ENCODE measurements at regions not wholly inside any gene's neighbourhood (a gene's known extent, or its start where the extent isn't known, plus 50 kb on each side); places are given as distances from the start of the nearest gene placed in this dataset.

DNA sequence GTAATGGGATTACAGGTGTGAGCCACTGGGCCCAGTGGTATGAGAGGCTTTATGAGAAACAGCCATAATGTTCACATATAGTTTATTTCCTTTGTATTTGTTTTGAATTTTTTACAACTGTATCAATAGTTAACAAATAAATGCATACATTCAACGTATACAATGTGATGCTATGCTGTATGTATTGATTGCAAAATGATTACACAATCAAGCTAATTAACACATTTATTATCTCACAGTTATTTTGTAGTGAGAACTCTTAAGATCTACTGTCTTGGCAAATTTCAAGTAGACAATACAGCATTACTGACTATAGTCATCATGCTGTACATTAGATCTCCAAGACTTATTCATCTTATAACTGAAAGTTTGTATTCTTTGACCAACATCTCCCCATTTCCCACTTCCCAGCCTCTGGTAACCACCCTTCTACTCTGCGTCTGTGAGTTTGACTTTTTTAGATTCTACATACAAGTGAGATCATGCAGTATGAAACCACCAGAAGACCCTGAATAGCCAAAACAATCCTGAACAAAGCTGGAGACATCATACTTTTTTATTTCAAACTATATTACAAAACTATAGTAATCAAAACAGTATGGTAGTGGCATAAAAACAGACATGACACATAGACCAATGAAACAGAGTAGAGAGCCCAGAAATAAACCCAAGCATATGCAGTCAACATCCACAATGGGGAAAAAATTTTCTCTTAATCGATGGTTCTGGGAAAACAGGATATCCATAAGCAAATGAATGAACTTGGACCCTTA, 157.2 kb upstream of the RREB1 start:
- ATAC-seq: no peak
- no peaks in the 10 kb centered on the region for H3K27me3 ChIP-seq (ENCODE audit: insufficient read depth)
- no peak overlapping the region for H3K4me3 ChIP-seq
- no peaks in the 10 kb centered on the region for H4K20me1 ChIP-seq (replicated peaks; ENCODE audit: insufficient read depth)
- no peaks in the 10 kb centered on the region for H3K79me2 ChIP-seq (replicated peaks; ENCODE audit: insufficient read depth)
- no peak overlapping the region for H3K27ac ChIP-seq (ENCODE audit: low read depth)
- H3K9me3 Mint-ChIP-seq: peaks cover 20% of the 10 kb centered on the region
- H3K9me2 ChIP-seq (ENCODE audit: insufficient read depth): no peaks in the 10 kb centered on the region
- H3K4me2 ChIP-seq: no peak overlapping the region
- no peak for TF ChIP-seq JUNB (IDR thresholded peaks at IDR 0.05; ENCODE audit: unreplicated experiment)
- TF ChIP-seq, protein P1, sequence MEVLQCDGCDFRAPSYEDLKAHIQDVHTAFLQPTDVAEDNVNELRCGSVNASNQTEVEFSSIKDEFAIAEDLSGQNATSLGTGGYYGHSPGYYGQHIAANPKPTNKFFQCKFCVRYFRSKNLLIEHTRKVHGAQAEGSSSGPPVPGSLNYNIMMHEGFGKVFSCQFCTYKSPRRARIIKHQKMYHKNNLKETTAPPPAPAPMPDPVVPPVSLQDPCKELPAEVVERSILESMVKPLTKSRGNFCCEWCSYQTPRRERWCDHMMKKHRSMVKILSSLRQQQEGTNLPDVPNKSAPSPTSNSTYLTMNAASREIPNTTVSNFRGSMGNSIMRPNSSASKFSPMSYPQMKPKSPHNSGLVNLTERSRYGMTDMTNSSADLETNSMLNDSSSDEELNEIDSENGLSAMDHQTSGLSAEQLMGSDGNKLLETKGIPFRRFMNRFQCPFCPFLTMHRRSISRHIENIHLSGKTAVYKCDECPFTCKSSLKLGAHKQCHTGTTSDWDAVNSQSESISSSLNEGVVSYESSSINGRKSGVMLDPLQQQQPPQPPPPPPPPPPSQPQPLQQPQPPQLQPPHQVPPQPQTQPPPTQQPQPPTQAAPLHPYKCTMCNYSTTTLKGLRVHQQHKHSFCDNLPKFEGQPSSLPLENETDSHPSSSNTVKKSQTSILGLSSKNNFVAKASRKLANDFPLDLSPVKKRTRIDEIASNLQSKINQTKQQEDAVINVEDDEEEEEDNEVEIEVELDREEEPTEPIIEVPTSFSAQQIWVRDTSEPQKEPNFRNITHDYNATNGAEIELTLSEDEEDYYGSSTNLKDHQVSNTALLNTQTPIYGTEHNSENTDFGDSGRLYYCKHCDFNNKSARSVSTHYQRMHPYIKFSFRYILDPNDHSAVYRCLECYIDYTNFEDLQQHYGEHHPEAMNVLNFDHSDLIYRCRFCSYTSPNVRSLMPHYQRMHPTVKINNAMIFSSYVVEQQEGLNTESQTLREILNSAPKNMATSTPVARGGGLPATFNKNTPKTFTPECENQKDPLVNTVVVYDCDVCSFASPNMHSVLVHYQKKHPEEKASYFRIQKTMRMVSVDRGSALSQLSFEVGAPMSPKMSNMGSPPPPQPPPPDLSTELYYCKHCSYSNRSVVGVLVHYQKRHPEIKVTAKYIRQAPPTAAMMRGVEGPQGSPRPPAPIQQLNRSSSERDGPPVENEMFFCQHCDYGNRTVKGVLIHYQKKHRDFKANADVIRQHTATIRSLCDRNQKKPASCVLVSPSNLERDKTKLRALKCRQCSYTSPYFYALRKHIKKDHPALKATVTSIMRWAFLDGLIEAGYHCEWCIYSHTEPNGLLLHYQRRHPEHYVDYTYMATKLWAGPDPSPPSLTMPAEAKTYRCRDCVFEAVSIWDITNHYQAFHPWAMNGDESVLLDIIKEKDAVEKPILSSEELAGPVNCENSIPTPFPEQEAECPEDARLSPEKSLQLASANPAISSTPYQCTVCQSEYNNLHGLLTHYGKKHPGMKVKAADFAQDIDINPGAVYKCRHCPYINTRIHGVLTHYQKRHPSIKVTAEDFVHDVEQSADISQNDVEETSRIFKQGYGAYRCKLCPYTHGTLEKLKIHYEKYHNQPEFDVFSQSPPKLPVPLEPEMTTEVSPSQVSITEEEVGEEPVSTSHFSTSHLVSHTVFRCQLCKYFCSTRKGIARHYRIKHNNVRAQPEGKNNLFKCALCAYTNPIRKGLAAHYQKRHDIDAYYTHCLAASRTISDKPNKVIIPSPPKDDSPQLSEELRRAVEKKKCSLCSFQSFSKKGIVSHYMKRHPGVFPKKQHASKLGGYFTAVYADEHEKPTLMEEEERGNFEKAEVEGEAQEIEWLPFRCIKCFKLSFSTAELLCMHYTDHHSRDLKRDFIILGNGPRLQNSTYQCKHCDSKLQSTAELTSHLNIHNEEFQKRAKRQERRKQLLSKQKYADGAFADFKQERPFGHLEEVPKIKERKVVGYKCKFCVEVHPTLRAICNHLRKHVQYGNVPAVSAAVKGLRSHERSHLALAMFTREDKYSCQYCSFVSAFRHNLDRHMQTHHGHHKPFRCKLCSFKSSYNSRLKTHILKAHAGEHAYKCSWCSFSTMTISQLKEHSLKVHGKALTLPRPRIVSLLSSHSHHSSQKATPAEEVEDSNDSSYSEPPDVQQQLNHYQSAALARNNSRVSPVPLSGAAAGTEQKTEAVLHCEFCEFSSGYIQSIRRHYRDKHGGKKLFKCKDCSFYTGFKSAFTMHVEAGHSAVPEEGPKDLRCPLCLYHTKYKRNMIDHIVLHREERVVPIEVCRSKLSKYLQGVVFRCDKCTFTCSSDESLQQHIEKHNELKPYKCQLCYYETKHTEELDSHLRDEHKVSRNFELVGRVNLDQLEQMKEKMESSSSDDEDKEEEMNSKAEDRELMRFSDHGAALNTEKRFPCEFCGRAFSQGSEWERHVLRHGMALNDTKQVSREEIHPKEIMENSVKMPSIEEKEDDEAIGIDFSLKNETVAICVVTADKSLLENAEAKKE (CRISPR knock-in tag; IDR thresholded peaks at IDR 0.05): no peak
- TF ChIP-seq EZH2 (IDR thresholded peaks at IDR 0.05; ENCODE audit: low read depth, unreplicated experiment): no peak
- no peak for TF ChIP-seq NANOG (IDR thresholded peaks at IDR 0.05; ENCODE audit: borderline replicate concordance)
- no peak for TF ChIP-seq ZNF331 (CRISPR knock-in tag; IDR thresholded peaks at IDR 0.05; ENCODE audit: low read depth)
- no peak for TF ChIP-seq EZH2phosphoT487 (IDR thresholded peaks at IDR 0.05; ENCODE audit: unreplicated experiment)
- no peak for TF ChIP-seq REST (IDR thresholded peaks at IDR 0.05; ENCODE audit: unreplicated experiment)
- no peak for TF ChIP-seq STAT1 (IDR thresholded peaks at IDR 0.05; ENCODE audit: unreplicated experiment)
- no peak for TF ChIP-seq POLR2AphosphoS5 (IDR thresholded peaks at IDR 0.05; ENCODE audit: low read depth)
- TF ChIP-seq CREB1 (CRISPR knock-in tag; IDR thresholded peaks at IDR 0.05; ENCODE audit: low read depth): no peak
- TF ChIP-seq, protein P2, sequence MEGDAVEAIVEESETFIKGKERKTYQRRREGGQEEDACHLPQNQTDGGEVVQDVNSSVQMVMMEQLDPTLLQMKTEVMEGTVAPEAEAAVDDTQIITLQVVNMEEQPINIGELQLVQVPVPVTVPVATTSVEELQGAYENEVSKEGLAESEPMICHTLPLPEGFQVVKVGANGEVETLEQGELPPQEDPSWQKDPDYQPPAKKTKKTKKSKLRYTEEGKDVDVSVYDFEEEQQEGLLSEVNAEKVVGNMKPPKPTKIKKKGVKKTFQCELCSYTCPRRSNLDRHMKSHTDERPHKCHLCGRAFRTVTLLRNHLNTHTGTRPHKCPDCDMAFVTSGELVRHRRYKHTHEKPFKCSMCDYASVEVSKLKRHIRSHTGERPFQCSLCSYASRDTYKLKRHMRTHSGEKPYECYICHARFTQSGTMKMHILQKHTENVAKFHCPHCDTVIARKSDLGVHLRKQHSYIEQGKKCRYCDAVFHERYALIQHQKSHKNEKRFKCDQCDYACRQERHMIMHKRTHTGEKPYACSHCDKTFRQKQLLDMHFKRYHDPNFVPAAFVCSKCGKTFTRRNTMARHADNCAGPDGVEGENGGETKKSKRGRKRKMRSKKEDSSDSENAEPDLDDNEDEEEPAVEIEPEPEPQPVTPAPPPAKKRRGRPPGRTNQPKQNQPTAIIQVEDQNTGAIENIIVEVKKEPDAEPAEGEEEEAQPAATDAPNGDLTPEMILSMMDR (conservative IDR thresholded peaks at IDR 0.05; ENCODE audit: low read depth in 2 of 2): no peak
- TF ChIP-seq ZNF114 (CRISPR knock-in tag; IDR thresholded peaks at IDR 0.05): no peak
- no peak for TF ChIP-seq ETS1 (IDR thresholded peaks at IDR 0.05)
- DNase-seq (ENCODE audit: low spot score): no peak
- H3K36me3 ChIP-seq (ENCODE audit: insufficient read depth): no peaks in the 10 kb centered on the region
- peaks cover 4% of the 10 kb centered on the region for H3K27me3 Mint-ChIP-seq (ENCODE audit: insufficient read depth, low read depth, poor library complexity)
- H3K4me1 ChIP-seq (ENCODE audit: insufficient read depth): peaks cover 3% of the 10 kb centered on the region; the same call in 1 of the 2 replicates
- no peaks in the 10 kb centered on the region for H3F3A ChIP-seq (replicated peaks; ENCODE audit: low read depth)
- no peak overlapping the region for H2AFZ ChIP-seq
- peaks cover 9% of the 10 kb centered on the region for H3K4me1 Mint-ChIP-seq
- H3K4me3 Mint-ChIP-seq: no peak overlapping the region
- no peak overlapping the region for H3K27ac Mint-ChIP-seq
- H3K36me3 Mint-ChIP-seq (ENCODE audit: low read depth): peaks cover 14% of the 10 kb centered on the region; the same call in 2 of the 3 replicates
